ENCODE measurements at regions not wholly inside any gene's neighbourhood (a gene's known extent, or its start where the extent isn't known, plus 50 kb on each side); places are given as distances from the start of the nearest gene placed in this dataset.

- Histone ChIP-seq H3K9me3 (no peaks in the 10 kb centered on the region), H3K4me3 (no peak overlapping the region), H3K27ac (no peak overlapping the region), H3K27me3 (replicated peaks; ENCODE audit: insufficient read depth) (no peaks in the 10 kb centered on the region), H3K4me1 (ENCODE audit: control insufficient read depth in 1 of 2, low read depth in 2 of 2) (peaks cover 0 to 9% of the 10 kb centered on the region in 2 donors), H3K36me3 (no peaks in the 10 kb centered on the region)
- no peak for ATAC-seq (ENCODE audit: insufficient number of reproducible peaks, low FRiP score, low read depth)
- TF ChIP-seq CTCF (IDR thresholded peaks at IDR 0.05): no peak
- DNase-seq (ENCODE audit: low spot score): no peak
These were observed 339.1 kb downstream of the NFIB start for GRCh38 chr9:13974891-13975290.

DNA sequence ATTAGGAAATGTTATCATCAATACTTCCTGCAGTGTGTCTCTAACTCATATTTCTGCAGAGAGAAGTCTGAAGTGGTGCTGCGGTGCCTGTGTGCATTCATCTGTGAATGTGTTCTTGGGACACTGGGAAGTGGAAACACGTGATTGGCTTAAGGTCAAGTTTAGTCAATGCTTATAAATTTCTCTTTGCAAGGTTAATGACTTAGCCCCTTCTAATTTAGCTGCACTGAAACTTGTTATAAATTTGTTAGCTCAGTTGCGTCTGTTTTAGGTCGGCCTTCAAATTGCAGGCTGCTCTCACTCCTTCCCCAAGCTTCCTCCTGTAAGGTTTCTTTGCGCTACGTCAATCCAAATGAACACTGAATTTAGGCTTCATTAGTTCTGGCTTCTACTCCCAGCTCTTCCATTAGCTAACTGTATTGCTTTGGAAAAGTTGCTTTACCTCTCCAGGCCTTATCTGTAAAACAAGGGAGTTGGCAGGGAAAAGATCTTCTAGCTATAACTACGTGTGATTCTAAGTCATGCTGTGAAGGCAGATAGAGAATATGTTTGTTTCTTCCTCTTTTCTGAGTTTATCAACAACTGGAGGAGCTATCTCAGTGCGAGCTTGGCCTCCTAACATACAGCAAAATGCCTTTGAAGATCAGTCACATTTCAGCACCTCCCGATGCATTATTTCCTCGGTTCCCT is 341.8 kb downstream of the NFIB start:
- Histone ChIP-seq H3K4me3 (no peak overlapping the region), H3K36me3 (no peaks in the 10 kb centered on the region), H3K27me3 (replicated peaks; ENCODE audit: insufficient read depth) (no peaks in the 10 kb centered on the region), H3K4me1 (ENCODE audit: control insufficient read depth in 1 of 2, low read depth in 2 of 2) (peaks cover 0 to 9% of the 10 kb centered on the region in 2 donors), H3K27ac (no peak overlapping the region), H3K9me3 (no peaks in the 10 kb centered on the region)
- TF ChIP-seq CTCF (IDR thresholded peaks at IDR 0.05): no peak
- ATAC-seq (ENCODE audit: insufficient number of reproducible peaks, low FRiP score, low read depth) (no peak), DNase-seq (ENCODE audit: low spot score) (no peak)

DNA sequence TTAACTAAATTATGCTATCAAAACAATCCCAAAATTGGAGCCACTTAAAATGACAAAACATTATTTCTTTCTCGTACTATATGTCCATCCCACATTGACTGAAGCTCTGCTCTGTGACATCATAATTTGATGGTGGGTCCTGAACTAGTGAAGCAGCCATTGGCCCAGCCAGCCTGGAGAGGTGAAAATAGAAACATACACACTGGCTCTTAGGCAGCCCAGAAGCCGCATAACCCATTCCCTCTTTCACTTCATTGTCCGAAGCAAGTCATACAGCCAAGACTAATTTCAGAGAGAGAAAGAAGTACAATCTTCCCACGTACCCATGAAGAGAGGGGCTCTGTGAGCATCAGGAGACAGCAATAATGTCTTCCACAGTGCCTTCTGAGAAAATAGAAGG is 342.5 kb downstream of the NFIB start:
- DNase-seq (ENCODE audit: low spot score) (no peak), ATAC-seq (ENCODE audit: insufficient number of reproducible peaks, low FRiP score, low read depth) (no peak)
- TF ChIP-seq CTCF (IDR thresholded peaks at IDR 0.05): no peak
- no peaks in the 10 kb centered on the region for H3K36me3 ChIP-seq
- H3K4me3 ChIP-seq: no peak overlapping the region
- peaks cover 0 to 9% of the 10 kb centered on the region in 2 donors for H3K4me1 ChIP-seq (ENCODE audit: control insufficient read depth in 1 of 2, low read depth in 2 of 2)
- H3K9me3 ChIP-seq: no peaks in the 10 kb centered on the region
- no peaks in the 10 kb centered on the region for H3K27me3 ChIP-seq (replicated peaks; ENCODE audit: insufficient read depth)
- no peak overlapping the region for H3K27ac ChIP-seq

DNA sequence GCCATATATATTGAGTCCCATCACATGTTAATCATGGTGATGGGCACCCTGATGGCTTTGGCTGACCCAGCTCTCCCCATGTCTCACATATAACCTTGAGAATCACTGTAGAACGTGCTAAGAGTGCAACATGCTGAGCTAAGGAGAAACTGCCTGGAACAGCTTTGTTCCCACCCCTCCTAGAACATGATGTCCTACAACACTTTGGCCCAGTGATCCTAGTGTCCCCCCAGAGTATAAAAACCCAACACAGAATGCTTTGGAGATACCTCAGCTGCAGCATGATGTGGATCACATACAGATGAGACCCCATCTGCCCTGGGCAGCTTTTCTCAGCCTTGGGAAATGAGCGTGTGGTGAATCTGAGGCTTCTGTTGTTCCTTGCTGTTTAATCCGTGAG is 343.5 kb downstream of the NFIB start:
- no peak overlapping the region for H3K4me3 ChIP-seq
- no peak for ATAC-seq (ENCODE audit: insufficient number of reproducible peaks, low FRiP score, low read depth)
- no peak overlapping the region for H3K27ac ChIP-seq
- no peaks in the 10 kb centered on the region for H3K27me3 ChIP-seq (replicated peaks; ENCODE audit: insufficient read depth)
- H3K4me1 ChIP-seq (ENCODE audit: control insufficient read depth in 1 of 2, low read depth in 2 of 2): peaks cover 0 to 9% of the 10 kb centered on the region in 2 donors
- no peaks in the 10 kb centered on the region for H3K36me3 ChIP-seq
- TF ChIP-seq CTCF (IDR thresholded peaks at IDR 0.05): no peak
- no peaks in the 10 kb centered on the region for H3K9me3 ChIP-seq
- DNase-seq (ENCODE audit: low spot score): no peak

DNA sequence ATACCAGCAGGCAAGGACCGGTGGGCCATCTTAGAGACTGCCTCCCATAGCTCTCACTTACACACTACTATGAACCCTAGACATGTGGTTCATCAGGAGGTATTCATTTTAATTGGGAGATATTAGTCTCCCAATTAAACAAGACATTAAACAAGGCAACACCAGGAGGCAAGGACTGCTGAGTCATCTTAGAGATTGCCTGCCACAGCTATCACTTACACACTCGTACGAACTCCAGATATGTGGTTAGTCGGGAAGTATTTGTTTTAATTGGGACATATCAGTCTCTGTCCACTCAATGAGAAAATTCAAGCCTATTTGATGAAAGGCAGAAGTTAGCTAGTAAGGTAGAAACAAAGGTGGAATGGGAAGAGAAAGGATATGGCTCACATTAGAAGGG is 343.9 kb downstream of the NFIB start:
- peaks cover 0 to 9% of the 10 kb centered on the region in 2 donors for H3K4me1 ChIP-seq (ENCODE audit: control insufficient read depth in 1 of 2, low read depth in 2 of 2)
- H3K36me3 ChIP-seq: no peaks in the 10 kb centered on the region
- no peak for DNase-seq (ENCODE audit: low spot score)
- no peaks in the 10 kb centered on the region for H3K27me3 ChIP-seq (replicated peaks; ENCODE audit: insufficient read depth)
- no peak for TF ChIP-seq CTCF (IDR thresholded peaks at IDR 0.05)
- no peaks in the 10 kb centered on the region for H3K9me3 ChIP-seq
- no peak overlapping the region for H3K4me3 ChIP-seq
- no peak for ATAC-seq (ENCODE audit: insufficient number of reproducible peaks, low FRiP score, low read depth)
- H3K27ac ChIP-seq: no peak overlapping the region

Measured in thoracic aorta (tissue), 2 donors.